ENCODE measurements at regions not wholly inside any gene's neighbourhood (a gene's known extent, or its start where the extent isn't known, plus 50 kb on each side); places are given as distances from the start of the nearest gene placed in this dataset.
"Not testable (repeated sequence)": the region's sequence is repeated elsewhere in the genome, so short reads cannot be mapped to it uniquely, and the experiment has no call there.

DNA sequence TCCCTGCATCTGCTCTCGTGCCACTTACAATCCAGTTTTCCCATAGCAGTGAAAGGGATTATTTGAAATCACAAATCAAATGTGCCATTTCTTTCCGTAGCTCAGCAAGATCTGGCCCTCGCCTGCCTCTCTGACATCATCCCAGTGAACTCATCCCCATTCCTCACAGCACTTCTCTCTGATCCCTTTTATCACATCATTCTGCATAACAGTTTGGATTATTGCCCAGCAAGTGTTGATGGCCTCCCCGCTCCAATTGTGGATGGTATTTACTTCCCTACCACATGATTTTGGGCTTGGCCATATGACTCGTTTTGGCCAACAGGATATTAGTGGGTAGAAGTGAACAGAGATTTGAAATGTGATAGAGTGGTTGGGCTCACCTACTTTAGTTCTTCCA is 185.0 kb downstream of the NPIPA7 start:
- not testable (repeated sequence) for DNase-seq

DNA sequence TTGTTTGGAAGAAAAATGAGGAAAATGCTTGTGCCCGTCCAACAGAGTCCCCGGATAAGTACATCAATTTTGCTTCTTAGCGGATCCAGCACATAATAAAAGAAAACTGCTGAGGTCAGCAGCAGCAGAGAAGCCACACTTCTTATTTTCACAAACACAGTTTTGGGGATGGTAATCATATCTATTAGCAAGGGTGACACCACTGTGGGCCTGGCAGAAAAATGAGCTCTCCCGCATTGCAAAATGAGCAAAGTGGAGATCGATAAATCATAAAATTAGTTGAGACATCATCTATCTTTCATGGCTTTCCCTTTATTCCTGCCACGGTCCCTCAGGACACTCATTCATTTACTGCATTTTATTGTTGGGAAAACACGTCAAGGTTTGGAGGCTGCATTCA is 186.4 kb downstream of the NPIPA7 start:
- DNase-seq, result not testable (repeated sequence)

DNA sequence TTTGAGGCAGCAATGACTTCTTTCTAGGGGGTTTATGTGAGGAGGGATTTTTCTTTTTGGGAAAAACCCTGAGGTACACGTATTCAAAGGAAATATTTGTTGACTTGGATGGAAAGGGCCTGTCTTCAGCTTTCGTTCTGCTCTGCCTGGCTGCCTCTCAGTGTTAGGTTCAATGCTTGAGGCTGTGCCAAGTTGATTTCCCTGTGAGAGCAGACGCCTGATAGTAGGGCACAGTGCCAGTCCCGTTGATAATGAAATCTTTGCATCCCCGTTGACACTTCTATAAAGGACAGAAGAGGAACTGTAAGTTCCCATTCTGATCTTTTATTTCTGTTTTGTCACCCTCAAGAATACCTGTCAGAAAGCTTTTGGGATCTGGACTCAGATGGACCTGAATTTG is 191.1 kb downstream of the NPIPA7 start:
- not testable (repeated sequence) for DNase-seq

- DNase-seq, result not testable (repeated sequence)
These were observed 191.9 kb downstream of the NPIPA7 start for GRCh38 chr16:16570874-16571273.

- DNase-seq, result not testable (repeated sequence)
These were observed 193.3 kb downstream of the NPIPA7 start for GRCh38 chr16:16572130-16572774.

GRCh38 chr16:16577062-16577461 is 198.1 kb downstream of the NPIPA7 start:
- DNase-seq, result not testable (repeated sequence)

GRCh38 chr16:16578701-16579100 is 199.8 kb downstream of the NPIPA7 start:
- no peak for DNase-seq

- not testable (repeated sequence) for DNase-seq
These were observed 204.0 kb downstream of the NPIPA7 start for GRCh38 chr16:16582916-16583315.

DNA sequence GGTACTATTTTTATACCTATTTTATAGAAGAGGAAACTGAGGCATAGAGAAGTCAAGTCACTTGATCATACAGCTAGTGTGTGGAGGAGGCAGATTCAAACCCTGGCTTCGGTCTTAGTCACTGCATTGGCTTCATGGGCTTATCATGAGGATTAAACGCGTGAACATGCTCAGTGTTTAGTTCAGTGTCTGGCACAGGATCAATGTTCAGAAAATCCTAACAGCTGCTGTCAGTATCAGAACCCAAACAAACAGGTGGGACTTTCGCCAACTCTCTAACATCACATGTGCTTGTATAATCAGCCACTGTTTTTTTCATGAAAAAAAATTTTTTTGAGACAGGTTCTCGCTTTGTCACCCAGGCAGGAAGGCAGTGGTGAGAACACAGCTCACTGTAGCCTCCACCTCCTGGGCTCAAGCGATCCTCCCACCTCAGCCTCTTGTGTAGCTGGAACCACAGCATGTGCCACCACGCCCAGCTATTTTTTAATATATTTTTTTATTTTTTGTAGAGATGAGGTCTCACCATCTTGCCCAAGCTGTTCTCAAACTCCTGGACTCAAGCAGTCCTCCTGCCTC is 207.2 kb downstream of the NPIPA7 start:
- not testable (repeated sequence) for DNase-seq

- not testable (repeated sequence) for DNase-seq
These were observed 208.0 kb downstream of the NPIPA7 start for GRCh38 chr16:16586969-16587368.

- not testable (repeated sequence) for DNase-seq
These were observed 209.5 kb downstream of the NPIPA7 start for GRCh38 chr16:16588436-16588835.

DNA sequence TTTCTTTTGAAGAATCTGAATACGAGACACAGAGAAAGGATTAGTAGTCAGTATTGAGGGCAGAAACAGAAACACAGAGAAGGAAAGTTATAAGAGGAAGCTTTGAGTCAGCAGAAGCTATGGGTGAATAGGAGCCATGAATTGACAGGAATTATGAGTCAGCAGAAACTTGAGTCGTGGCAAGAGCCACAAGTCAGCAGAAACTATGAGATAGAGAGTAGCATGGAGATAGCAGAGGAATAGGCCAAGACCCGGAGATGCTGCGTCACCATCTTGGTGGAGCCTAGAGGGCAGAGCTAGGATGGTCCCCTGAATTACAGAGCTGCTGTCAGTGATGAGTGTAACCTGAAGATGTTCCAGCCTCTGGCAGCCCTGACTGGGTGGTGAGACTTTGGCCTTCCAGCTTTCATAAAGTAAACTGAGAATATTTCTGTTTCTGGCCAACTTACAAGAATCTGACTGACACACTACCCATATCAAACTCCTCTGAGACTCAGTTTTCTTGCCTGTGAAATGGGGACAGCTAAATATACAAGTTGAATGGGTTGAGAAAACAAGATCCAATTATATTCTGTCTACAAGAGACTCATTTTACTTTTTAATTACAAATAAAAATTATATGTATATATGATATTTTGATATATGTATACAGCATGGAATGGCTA is 211.8 kb downstream of the NPIPA7 start:
- not testable (repeated sequence) for DNase-seq

- DNase-seq, result peak; percentile 5
These were observed 214.4 kb downstream of the NPIPA7 start for GRCh38 chr16:16593156-16593863.

DNA sequence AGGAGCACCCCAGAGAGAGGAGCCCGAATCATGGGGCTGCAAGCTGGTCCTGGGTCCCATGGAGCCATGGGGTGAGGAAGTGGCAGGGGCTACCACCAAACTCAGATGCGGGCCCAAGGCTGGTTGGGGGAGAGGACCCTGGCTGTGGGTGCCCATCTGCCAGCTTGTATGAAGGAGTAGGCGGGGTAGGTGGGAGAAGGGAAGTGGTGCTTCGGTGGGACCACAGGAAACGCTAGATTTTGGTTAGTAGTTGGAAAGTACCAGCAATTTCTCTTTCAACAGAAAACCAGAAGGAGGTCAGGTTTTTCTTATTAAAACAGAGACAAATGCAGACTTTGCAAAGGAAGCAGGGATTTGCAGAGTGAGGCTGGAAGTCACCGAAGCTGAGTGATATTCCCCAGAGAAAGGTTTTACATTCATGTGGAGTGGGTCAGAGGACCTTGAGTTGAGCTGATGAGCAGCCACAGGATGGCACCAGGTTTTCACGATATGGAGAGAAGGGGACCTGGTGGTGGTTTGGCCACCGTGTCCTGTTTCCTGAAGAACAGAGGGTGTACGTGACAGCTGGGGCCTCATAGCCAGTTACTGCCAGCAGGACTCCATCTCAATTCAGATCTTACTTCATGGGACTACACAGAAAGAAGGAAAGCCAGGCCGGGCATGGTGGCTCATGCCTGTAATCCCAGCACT is 216.2 kb downstream of the NPIPA7 start:
- DNase-seq, result not testable (repeated sequence)

GRCh38 chr16:16601239-16601638 is 222.3 kb downstream of the NPIPA7 start:
- DNase-seq, result not testable (repeated sequence)

GRCh38 chr16:16607401-16608082 is 228.6 kb downstream of the NPIPA7 start:
- not testable (repeated sequence) for DNase-seq

GRCh38 chr16:16609627-16610026 is 230.7 kb downstream of the NPIPA7 start:
- not testable (repeated sequence) for DNase-seq

- not testable (repeated sequence) for DNase-seq
These were observed 231.5 kb downstream of the NPIPA7 start for GRCh38 chr16:16610389-16610967.

DNA sequence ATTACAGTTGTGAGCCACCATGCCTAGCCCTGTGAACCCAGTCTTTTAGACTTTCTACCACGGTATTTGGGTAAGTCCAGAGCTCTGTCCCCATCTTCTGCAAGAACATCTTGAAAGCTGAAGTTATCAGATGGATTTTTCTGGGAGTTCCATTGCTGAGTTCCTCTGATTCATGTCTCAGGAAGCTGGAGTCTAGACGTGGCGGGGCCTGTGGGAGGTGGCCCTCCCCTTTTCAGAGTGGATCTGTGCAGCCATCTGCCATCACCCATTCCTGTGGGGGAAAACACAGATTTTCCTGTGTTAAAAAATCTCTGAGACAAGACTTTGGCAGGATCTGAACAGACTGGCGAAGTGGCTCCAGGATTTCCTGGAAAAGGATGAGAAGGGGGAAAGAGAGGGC is 234.3 kb downstream of the NPIPA7 start:
- not testable (repeated sequence) for DNase-seq

DNA sequence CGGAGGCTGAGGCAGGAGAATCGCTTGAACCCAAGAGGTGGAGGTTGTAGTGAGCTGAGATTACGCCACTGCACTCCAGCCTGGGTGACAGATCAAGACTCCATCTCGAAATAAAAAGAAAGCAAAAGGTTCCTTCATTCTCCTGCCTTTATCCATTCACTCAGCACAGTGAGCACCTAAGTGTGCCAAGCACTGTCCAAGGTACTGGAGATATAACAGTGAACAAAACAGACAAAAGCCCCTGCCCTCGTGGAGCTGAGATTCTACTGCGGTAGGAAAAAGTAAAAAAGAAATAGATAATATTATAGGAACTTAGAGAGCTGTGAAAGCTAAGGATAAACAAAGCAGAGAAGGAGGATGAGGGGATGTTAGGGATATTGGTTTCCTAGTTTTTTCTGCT is 235.5 kb downstream of the NPIPA7 start:
- not testable (repeated sequence) for DNase-seq

DNA sequence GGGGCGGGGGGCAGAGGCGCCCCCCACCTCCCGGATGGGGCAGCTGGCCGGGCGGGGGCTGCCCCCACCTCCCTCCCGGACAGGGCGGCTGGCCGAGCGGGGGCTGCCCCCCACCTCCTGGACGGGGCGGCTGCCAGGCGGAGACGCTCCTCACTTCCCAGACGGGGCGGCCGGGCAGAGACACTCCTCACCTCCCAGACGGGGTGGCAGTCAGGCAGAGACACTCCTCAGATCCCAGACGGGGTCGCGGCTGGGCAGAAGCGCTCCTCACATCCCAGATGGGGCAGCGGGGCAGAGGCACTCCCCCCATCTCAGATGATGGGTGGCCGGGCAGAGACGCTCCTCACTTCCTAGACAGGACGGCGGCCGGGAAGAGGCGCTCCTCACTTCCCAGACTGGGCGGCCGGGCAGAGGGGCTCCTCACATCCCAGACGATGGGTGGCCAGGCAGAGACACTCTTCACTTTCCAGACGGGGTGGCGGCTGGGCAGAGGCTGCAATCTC is 240.1 kb downstream of the NPIPA7 start:
- DNase-seq, result not testable (repeated sequence)

All from fibroblast of skin of abdomen (primary cell).